ENCODE measurements at regions not wholly inside any gene's neighbourhood (a gene's known extent, or its start where the extent isn't known, plus 50 kb on each side); places are given as distances from the start of the nearest gene placed in this dataset.

- no peaks in the 10 kb centered on the region for H3K79me2 ChIP-seq (ENCODE audit: insufficient read depth, low read length)
- H3K9me3 ChIP-seq (ENCODE audit: low read depth, low read length) = no peaks in the 10 kb centered on the region
- DNase-seq (ENCODE audit: insufficient read length, low spot score, missing footprints) = no peak
- TF ChIP-seq CTCF (IDR thresholded peaks at IDR 0.05; ENCODE audit: extremely low read depth, low read depth, low read length) = no peak
- no peaks in the 10 kb centered on the region for H3K36me3 ChIP-seq (ENCODE audit: insufficient read depth, low read length)
- H3K27ac ChIP-seq (ENCODE audit: low read depth, low read length) = peak overlapping the region; percentile 26
- peak overlapping the region; percentile 37 for H3K4me2 ChIP-seq (ENCODE audit: insufficient read depth, low read length)
- H3K4me3 ChIP-seq (ENCODE audit: insufficient read depth, low read length) = no peak overlapping the region
- peak overlapping the region; percentile 7 for H2AFZ ChIP-seq (ENCODE audit: low read length)
- H3K27me3 ChIP-seq (ENCODE audit: insufficient read depth, low read length) = no peaks in the 10 kb centered on the region
- H3K4me1 ChIP-seq (ENCODE audit: insufficient read depth, low read length) = peaks cover 15% of the 10 kb centered on the region
- no peaks in the 10 kb centered on the region for H4K20me1 ChIP-seq (ENCODE audit: insufficient read depth, low read length)
Measured at GRCh38 chr5:130550562-130550928, 614.5 kb downstream of the HINT1 start.

DNA sequence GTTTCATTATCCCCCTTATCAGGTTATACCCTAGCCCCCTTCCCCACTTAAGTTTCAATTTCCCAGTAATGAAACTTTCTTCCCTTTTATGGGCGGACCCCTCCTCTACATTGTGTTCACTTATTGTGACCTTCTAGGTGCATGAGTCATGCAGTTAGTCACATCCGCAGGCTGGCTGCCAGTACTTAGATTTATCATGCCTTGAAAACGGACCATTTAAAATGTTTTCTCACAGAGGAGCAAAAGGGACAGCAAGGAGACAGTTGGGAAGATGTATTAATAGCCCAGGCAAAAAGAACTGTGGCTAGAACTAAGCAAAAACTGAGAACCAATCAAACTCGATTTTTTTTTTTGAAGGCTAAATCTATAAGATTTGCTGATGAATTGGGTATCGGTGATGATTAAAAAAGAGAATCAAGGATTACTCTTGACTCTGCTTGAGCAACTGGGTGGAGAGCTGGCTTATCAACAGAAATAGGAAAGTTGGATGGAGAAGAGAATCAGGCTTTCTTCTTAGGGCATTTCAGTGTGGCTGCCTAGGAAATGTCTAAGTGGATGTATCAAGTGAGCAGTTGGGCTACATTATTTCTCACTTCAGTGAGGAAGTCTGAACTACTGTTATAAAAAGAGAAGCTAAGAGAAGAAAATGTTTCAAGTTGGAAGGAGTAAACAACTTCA, 615.0 kb downstream of the HINT1 start:
- H4K20me1 ChIP-seq (ENCODE audit: insufficient read depth, low read length) = no peaks in the 10 kb centered on the region
- H3K4me3 ChIP-seq (ENCODE audit: insufficient read depth, low read length) = no peak overlapping the region
- H3K27ac ChIP-seq (ENCODE audit: low read depth, low read length) = peak overlapping the region; percentile 26
- no peak for TF ChIP-seq CTCF (IDR thresholded peaks at IDR 0.05; ENCODE audit: extremely low read depth, low read depth, low read length)
- H3K4me1 ChIP-seq (ENCODE audit: insufficient read depth, low read length) = peaks cover 15% of the 10 kb centered on the region
- H3K9me3 ChIP-seq (ENCODE audit: low read depth, low read length) = no peaks in the 10 kb centered on the region
- DNase-seq (ENCODE audit: insufficient read length, low spot score, missing footprints) = peak; percentile 32
- peak overlapping the region; percentile 37 for H3K4me2 ChIP-seq (ENCODE audit: insufficient read depth, low read length)
- no peaks in the 10 kb centered on the region for H3K36me3 ChIP-seq (ENCODE audit: insufficient read depth, low read length)
- no peaks in the 10 kb centered on the region for H3K79me2 ChIP-seq (ENCODE audit: insufficient read depth, low read length)
- peak overlapping the region; percentile 7 for H2AFZ ChIP-seq (ENCODE audit: low read length)
- no peaks in the 10 kb centered on the region for H3K27me3 ChIP-seq (ENCODE audit: insufficient read depth, low read length)

DNA sequence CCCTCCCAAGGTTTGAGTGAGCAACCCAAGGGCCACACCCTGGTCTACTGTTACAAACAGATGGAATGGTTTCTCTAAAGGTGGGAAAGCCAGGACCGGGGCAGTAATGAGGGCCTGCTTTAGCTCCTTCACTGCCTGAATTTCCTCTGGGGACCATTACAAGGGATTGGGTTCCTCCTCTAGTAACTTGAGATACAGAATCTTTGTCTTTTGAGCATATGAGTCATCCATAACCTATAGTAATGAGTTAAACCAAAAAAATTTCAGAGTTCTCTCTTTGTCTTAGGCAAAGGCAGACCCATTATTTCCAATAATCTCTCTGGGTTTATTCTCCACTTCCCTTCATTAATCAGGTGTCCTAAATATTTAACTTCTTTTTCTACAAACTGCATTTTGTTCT, 618.8 kb downstream of the HINT1 start:
- Histone ChIP-seq H3K9me3 (ENCODE audit: low read depth, low read length) (peaks cover 3% of the 10 kb centered on the region), H3K36me3 (ENCODE audit: insufficient read depth, low read length) (no peaks in the 10 kb centered on the region), H4K20me1 (ENCODE audit: insufficient read depth, low read length) (no peaks in the 10 kb centered on the region), H3K4me3 (ENCODE audit: insufficient read depth, low read length) (no peak overlapping the region), H3K4me2 (ENCODE audit: insufficient read depth, low read length) (no peak overlapping the region), H3K27ac (ENCODE audit: low read depth, low read length) (no peak overlapping the region), H3K4me1 (ENCODE audit: insufficient read depth, low read length) (peaks cover 25% of the 10 kb centered on the region), H3K27me3 (ENCODE audit: insufficient read depth, low read length) (no peaks in the 10 kb centered on the region), H3K79me2 (ENCODE audit: insufficient read depth, low read length) (no peaks in the 10 kb centered on the region), H2AFZ (ENCODE audit: low read length) (no peak overlapping the region)
- no peak for DNase-seq (ENCODE audit: insufficient read length, low spot score, missing footprints)
- no peak for TF ChIP-seq CTCF (IDR thresholded peaks at IDR 0.05; ENCODE audit: extremely low read depth, low read depth, low read length)

GRCh38 chr5:130545291-130545690, 619.8 kb downstream of the HINT1 start:
- Histone ChIP-seq H4K20me1 (ENCODE audit: insufficient read depth, low read length) (no peaks in the 10 kb centered on the region), H3K79me2 (ENCODE audit: insufficient read depth, low read length) (no peaks in the 10 kb centered on the region), H2AFZ (ENCODE audit: low read length) (no peak overlapping the region), H3K4me3 (ENCODE audit: insufficient read depth, low read length) (no peak overlapping the region), H3K36me3 (ENCODE audit: insufficient read depth, low read length) (no peaks in the 10 kb centered on the region), H3K4me1 (ENCODE audit: insufficient read depth, low read length) (peaks cover 20% of the 10 kb centered on the region), H3K27ac (ENCODE audit: low read depth, low read length) (no peak overlapping the region), H3K9me3 (ENCODE audit: low read depth, low read length) (peaks cover 3% of the 10 kb centered on the region), H3K4me2 (ENCODE audit: insufficient read depth, low read length) (no peak overlapping the region), H3K27me3 (ENCODE audit: insufficient read depth, low read length) (no peaks in the 10 kb centered on the region)
- no peak for DNase-seq (ENCODE audit: insufficient read length, low spot score, missing footprints)
- no peak for TF ChIP-seq CTCF (IDR thresholded peaks at IDR 0.05; ENCODE audit: extremely low read depth, low read depth, low read length)
